SK-N-MC (cell line): ENCODE measurements at regions not wholly inside any gene's neighbourhood (a gene's known extent, or its start where the extent isn't known, plus 50 kb on each side); places are given as distances from the start of the nearest gene placed in this dataset.

Experiments used
- EZH2 ChIP-seq: fragments of 200-600 bp; sonication (generic); IDR thresholded peaks from one replicate; pipeline ENCODE4 v1.6.1; 2017; ENCODE audit warnings: antibody characterized with exemption
- POLR2AphosphoS5 ChIP-seq: IDR thresholded peaks from 2 replicates; pipeline ENCODE4 v1.6.1; 2012; ENCODE audit warnings: mild to moderate bottlenecking, low read depth, low read length, borderline replicate concordance

- TF ChIP-seq POLR2AphosphoS5 (no peak), EZH2 (no peak)
Measured at GRCh38 chr5:38190111-38190510, 68.2 kb upstream of the EGFLAM start.
